GM20000 (cell line): ENCODE measurements at regions not wholly inside any gene's neighbourhood (a gene's known extent, or its start where the extent isn't known, plus 50 kb on each side); places are given as distances from the start of the nearest gene placed in this dataset.

Experiments
- DNase-seq: peaks from one replicate; pipeline ENCODE4 v3.0.0; 2012; ENCODE audit warnings: low spot score
- TF ChIP-seq, protein P1 (sequence below): IDR thresholded peaks from 2 replicates; pipeline ENCODE4 v1.5.1; 2012; ENCODE audit warnings: mild to moderate bottlenecking, control low read depth; ENCODE audit errors: extremely low read depth, missing control alignments

DNA sequence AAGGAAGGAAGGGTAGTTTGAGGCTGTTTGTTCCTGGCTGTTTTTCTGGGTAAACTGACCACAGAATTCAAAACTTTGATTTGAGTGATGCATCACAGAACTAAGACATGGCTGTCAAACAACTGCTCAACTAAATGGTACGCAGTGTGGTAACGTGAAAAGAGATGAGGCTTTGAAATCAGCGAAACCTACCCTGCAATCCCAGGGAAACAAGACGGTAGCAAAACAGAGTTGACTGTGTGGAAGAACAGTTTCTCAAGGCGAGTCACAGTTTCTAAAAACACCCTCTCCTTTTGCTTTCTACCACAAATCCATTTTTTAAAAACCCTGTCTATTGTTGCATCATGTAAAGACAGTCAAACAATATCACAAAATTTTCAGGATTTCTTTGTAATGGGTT lies 156.0 kb upstream of the MAF start:
- no peak for DNase-seq
- TF ChIP-seq, protein P1, sequence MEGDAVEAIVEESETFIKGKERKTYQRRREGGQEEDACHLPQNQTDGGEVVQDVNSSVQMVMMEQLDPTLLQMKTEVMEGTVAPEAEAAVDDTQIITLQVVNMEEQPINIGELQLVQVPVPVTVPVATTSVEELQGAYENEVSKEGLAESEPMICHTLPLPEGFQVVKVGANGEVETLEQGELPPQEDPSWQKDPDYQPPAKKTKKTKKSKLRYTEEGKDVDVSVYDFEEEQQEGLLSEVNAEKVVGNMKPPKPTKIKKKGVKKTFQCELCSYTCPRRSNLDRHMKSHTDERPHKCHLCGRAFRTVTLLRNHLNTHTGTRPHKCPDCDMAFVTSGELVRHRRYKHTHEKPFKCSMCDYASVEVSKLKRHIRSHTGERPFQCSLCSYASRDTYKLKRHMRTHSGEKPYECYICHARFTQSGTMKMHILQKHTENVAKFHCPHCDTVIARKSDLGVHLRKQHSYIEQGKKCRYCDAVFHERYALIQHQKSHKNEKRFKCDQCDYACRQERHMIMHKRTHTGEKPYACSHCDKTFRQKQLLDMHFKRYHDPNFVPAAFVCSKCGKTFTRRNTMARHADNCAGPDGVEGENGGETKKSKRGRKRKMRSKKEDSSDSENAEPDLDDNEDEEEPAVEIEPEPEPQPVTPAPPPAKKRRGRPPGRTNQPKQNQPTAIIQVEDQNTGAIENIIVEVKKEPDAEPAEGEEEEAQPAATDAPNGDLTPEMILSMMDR: no peak

DNA sequence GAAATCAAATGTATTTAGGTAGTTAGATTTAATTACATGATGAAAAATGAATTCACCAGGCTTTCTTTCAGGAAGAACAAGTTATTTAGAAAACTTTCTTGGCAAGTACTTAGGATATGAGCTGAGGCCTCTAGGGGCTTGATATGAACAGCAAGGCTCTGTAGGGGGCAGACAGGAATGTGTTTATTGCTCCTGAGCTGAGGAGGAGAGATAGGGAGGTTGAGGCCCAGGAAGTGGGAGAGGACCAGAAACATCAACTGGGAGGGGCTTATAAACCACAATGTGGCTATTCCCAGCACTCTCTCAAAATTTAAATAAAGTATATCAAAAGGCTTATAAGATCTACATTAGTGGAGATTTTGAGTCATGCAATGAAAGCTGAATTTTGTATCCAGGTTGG lies 154.0 kb upstream of the MAF start:
- DNase-seq: no peak
- TF ChIP-seq, protein P1: no peak

DNA sequence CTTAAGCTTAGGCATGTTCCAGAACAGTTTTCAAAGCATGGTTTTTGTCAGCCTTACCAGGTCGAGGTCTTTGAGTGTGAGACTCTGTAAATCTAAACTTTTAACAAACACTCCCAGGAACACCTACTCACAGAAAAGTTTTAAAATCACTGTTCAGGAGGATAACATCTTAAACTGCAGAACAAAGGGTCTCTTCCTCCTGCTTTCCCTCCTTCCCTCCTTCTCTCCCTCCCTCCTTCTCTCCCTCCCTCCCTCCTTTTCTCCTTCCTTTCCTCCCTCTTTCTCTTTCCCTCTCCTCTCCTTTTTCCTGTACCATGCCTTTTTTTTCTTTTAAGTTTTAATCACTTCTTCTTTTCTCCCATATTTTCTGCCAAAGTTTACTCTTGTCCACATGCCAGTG lies 153.5 kb upstream of the MAF start:
- no peak for DNase-seq
- TF ChIP-seq, protein P1: no peak

DNA sequence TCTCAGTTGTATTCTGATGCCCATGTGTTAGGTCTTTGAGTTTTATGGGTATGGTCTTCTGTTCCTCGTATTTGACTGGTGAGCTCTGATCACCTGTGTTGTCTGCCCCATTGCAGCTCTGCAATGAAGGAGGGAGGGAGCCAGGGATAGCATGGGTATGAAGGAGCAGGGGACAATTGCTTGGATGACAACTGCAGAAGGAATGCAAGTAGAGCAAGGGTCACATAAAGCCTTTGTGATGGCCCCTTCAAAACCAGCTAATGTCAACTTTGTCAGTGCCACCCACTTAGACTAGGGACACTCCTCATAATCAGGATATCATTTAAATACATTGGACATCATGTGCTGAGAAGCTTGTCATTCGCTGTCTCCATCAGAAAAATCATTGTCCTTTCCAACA lies 152.7 kb upstream of the MAF start:
- DNase-seq: no peak
- TF ChIP-seq, protein P1: no peak

DNA sequence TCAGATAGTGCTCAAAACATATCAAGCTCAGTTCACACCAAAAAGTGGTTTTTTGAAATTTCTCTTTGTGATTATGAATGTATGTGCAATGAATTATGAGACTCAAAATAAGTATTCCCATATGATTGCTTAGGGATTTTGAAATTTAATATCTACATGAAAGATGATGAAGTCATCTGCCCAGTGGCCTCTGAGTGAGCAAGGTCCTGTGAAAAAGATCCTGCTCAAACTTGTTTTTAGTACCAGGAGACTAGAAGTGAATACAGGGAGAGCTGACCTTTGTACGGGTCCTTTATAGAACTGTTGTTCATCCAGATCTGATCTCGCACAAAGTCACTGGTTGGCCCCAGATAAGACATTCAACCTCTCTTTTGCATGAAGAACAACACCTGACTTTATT lies 151.9 kb upstream of the MAF start:
- DNase-seq: no peak
- TF ChIP-seq, protein P1: no peak

DNA sequence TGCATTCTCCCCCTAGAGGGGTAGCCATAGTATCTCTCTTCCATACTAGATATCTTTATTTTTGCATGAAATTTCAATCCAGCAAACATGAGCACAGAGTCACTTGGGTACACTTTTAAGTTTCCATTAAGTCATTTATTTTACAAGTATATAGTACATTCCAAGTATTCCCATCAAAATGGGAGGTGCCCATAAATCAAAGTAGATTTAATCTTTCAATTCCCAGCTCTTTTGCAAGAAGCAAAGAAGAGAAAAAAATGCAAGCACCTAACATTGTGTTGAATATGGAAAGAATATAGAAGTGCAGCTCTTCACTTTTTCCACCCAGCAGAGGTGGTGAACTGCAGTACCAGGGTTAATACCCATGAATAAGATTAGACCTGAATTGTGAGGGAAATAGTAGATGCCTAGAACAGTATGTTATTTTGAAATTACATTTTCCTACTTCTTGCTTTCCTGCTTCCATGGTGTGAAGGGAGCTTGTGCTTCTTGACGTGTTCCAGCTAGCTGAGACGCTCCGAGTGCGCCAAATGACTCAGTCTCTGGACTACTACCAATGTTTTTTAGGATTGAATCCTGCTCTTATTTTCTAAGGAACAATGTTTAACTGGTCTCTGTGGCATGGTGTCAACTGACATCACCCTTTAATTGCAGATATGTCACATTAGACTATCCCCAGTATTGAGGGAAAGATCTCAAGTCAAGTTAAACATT lies 151.1 kb upstream of the MAF start:
- TF ChIP-seq, protein P1: no peak
- no peak for DNase-seq

DNA sequence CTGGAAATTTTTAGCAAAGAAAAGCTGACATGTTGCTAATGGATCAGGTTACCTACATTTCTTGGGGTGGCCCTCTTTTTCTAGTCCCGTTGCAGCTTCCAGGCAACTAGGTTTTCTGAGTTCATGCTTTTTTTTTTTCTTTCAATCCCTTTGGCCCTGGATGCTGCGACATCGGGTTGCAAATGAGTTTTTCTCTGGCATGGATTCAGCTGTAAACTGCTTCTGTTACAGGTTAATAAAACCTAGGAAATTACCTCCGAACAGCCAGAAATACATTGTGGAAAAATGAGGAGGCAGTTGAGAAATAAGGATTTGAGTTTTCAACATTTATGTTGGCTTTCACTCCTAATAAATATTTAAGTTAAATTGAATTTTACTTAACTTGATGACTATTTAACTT lies 149.8 kb upstream of the MAF start:
- TF ChIP-seq, protein P1: no peak
- no peak for DNase-seq
